ENCODE measurements at regions not wholly inside any gene's neighbourhood (a gene's known extent, or its start where the extent isn't known, plus 50 kb on each side); places are given as distances from the start of the nearest gene placed in this dataset.

DNA sequence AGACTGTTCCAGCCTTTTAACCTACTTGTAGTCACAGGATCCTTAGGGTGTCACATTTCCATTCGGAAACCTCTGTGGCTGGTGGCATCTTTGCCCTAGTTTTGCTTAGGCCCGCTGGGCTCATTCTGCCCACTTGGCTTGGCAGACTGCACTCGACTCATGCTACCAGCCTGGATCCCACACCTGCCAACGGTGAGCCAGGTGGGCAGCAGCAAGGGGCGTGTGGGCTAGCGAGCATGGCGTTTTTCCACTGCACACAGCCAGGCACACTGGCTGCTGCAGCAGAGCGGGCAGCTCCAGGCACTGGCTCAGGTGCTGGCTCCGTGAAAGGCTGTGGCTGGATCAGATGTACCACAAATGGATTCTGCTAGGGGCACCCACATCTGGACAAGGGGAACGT lies 838.2 kb downstream of the SLITRK6 start:
- DNase-seq (ENCODE audit: low read depth): no peak

DNA sequence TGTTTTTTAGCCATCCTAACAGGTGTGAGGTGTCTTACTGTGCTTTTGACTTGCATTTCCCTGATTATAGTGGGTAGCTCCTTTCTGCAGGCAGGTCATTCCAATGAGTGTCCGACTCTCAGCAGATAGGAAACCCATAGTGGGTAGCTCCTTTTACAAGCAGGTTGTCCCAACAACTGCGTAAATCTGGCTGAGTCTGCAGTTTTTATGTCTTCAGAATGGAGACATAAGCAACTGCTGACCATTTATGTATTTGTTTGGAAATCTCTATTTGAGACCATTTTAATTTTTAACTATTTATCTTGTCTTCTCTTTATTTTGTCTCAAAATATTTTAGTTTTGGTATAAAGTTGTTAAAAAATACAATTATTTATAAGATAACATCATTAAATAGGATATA lies 839.4 kb downstream of the SLITRK6 start:
- DNase-seq (ENCODE audit: low read depth): no peak

DNA sequence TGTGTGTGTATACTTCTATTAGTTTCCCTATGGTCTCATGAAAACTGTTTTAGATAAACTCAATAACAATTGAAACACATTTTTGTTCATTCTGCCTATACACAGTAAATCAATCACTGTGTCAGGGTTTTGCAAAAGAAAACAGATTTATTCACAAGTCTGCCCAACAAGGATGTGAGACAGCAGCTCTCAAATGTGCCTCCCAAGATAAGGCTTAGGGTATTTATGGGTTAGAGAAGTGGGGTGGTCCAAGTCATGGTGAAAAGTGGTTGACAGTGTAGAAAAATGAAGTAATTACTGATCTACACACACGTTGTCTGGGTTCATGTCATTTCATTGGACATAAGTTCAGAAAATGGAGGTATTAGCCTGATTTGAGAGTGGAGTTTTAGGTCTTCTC lies 844.6 kb downstream of the SLITRK6 start:
- DNase-seq (ENCODE audit: low read depth): no peak

DNA sequence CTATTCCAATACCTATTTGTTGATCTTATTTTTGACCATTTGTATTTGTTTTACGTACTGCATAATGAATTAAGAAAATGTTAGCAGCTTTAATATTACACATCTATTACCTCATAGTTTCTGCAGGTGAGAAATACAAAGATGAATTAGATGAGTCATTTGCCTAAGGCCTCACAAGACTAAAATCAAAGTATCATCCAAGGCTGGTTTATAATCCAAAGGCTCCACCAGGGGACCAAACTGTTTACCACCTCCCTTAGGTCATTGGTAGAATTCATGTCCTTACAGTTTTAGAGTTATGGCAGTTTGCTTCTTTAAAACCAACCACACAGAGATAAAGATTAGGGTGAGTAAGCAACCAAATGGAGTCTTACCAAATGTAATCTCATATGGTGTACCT lies 848.1 kb downstream of the SLITRK6 start:
- DNase-seq (ENCODE audit: low read depth): no peak

DNA sequence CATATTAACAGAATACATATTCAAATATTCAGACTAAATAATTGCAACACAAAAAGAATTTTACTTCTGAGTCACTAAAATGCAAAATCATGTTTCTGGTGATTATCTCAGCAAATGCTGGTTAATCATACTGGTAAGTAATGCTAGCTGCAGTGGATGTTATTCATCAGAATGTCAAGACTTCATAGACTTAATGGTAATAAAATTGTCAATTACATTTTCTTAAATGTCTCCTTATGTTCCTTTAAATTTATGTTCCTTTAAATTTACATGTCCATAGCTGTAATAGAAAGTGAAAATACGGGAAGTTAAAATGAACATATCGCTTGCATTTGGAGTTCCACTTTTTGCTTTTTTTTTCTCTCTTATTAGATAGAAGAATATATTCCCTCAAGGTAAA lies 853.0 kb downstream of the SLITRK6 start:
- DNase-seq (ENCODE audit: low read depth): no peak

DNA sequence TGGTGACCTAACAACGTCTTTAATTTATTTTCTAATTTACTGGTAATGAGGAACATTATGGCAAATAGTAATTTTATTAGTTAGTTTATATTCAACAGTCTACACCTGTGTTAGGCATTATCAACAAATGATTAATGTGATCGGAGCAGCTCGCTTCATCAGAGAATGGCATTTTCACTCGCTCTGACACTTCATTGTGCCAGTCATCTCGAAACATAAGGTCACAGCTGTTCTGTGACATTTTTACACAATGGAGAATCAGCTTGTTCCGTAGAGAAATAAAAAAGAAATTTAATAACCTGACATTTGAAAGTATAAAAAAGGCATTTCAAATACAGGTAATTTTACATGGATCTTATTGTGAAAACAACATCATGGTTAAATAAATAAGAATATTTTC lies 858.4 kb downstream of the SLITRK6 start:
- DNase-seq (ENCODE audit: low read depth): no peak

DNA sequence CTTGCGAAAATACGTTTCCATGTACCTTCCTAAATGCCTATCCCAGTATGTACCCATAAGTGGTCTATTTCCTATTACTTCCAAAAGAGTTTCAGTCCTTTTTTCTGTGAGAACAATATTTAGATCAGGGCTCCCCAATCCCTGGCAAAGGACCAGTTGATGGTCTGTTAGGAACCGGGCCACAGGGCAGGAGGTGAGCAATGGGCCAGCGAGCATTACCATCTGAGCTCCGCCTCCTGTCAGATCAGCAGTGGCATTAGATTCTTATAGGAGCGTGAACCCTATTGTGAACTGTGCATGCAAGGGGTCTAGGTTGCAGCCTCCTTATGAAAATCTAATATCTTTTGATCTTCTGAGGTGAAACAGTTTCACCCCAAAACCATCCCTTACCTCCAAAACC lies 859.1 kb downstream of the SLITRK6 start:
- DNase-seq (ENCODE audit: low read depth): no peak

DNA sequence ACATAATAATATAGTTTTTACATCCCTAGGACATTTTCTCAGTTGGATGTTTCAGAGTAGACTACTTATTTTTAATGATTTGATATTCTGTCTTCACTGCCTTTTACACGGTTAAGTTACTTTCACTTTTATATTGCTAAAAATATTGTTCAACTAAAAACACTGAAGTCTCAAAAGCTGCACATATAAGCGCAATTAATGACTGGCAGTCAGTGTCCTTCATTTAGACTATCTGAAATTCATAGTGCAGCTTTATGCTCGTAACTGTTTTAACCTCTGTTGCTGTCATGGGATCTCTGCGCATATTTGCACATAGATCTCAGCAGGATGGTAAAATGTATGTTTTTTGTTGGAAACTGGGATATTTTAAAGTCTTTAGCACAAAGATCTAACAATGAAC lies 864.3 kb downstream of the SLITRK6 start:
- no peak for DNase-seq (ENCODE audit: low read depth)

DNA sequence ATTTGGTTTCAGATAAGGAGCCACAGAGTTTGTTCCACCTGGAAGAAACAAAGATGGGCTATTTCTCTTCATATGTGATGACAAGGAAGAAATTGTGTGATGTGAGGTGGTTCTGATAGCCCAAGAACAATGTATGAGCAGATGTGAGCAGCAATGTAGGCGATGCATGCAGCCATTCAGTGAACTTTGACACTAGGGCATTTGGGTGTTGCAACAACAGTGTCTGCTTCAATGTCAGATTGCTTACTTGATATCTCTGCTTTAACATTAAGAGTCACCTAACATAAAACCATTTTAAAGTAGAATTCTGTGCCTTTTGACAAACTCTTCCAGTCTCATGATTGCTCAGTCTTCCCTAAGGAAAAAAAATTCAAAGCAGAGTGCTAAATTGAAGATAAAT lies 865.4 kb downstream of the SLITRK6 start:
- no peak for DNase-seq (ENCODE audit: low read depth)

DNA sequence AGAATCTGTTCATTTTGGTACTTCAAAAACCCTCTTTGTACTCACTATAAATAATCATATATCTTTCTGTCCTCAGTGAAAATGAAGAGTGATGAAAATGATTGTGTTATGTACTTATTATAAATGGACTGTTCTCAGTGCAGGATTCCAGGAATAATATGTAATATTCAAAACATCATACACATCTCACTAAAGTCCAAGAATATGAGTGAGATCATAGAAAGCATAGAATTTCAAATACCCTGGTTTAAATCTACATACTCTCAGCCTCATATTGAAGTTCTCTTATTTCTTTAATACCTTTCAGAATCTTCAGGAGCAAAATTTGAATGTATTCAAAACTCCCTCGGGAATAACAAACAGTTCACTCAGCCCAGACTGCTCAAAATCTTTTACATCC lies 868.0 kb downstream of the SLITRK6 start:
- DNase-seq (ENCODE audit: low read depth): no peak

DNA sequence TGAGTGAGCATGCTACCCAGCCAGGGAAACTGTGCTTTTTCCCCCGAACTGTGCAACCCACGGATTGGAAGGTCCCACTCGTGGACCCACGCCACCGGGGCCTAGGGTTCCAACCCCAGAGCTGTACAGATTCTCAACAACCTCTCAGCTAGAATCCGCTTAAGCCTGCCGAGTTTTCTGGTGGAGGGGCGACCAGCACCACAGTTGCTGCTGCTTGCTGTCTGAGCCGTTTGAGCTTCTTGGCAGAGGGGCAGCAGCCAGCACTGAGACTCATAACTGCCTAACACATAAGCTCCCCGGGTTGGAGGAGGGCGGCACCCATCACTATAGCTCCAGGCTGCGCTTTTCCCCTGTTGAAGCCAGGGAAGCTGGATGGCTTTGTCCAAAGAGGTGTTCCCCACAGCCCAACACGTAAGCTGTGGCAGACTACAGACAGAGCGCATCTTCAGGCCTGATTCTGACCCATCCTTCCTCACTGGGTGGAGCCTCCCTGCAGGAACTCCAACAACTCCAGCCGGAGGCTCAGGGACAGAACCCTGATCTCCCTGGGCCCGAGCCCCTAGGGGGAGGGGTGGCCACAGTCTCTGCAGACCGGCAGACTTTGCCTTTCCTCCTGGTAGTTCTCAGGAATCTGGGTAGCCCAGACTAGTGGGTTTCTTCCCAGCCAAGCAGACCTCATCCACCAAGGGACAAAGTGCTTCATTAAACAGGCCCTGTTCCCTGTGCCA lies 871.6 kb downstream of the SLITRK6 start:
- no peak for DNase-seq (ENCODE audit: low read depth)

DNA sequence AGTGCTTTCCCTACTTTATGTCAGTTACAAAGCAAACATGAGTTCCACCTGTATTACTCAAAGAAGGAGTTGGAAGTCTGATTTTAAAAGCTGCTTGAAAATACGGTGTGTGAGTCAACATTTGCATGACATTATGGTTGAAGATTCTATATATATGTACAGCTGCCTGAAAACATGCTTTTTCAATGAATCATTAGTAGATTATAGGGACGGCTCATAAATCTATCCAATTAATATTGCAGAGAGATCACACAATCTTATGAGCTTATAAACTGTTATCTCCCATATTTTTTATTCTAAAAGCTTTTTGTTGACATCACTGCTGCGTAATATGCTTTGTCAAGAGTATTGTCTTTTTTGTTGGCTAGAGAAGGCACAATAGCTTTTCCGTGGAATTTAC lies 873.8 kb downstream of the SLITRK6 start:
- DNase-seq (ENCODE audit: low read depth): peak; percentile 5

DNA sequence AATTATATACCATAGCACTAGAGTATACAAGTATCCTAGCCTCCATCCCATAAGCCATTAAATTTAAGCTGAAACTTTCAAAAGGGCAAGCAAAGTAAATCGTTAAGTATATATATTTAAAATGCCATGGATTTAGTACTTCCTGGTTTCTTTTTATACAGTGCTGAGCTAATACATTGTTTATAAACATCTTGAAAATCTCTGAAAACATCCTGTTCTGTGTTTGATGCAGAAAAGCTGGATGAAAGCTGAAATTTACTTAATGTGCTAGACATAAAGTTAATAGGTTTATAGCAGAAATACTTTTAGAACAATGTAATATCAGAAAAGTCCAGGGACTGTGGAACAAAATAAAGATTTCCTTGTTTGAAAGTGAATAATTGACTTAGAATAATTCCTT lies 875.4 kb downstream of the SLITRK6 start:
- DNase-seq (ENCODE audit: low read depth): no peak

DNA sequence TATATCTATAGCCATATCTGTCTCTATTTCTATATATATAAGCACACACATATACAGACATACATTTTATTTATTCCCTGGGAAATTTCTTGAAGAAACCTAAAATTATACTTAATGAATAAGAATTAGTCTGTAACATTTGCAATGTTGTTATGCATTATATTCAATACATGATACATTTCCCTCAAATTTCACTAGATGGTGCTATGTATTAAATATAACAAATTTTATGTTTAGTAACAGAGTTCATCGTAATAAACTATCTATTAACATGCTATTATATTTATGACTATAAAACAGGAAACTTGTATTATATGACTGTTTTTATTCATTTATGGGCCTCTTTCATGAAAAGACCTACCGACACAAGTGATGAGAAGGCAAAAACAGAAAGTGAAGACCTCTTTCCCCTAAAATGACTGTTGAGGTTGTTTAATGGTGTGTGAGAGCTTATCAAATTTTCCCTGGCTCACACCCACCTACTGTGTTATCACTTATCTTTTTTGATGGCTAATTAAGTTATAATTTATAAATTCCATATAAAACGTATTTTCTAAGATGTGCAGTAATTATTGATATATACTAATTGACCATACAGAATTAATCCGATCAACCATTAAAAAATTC lies 881.9 kb downstream of the SLITRK6 start:
- DNase-seq (ENCODE audit: low read depth): no peak

DNA sequence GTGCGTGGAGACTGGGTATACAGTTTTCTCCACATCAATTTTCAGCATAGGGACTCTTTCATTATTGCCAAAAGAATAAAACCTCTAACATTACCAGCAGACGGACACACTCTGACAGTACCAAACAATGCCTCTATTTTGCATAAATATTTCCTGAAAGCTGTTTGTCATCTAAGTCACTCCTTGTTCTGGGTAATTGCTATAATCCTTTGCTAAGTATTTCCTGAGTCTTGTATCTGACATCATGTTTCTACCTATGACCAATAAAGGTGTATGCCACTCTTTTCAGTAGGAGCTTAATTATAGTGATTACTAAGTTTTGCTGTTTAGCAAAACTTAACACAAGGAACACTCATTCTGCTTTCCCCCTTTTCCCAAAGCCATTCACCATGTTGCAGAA lies 886.5 kb downstream of the SLITRK6 start:
- DNase-seq (ENCODE audit: low read depth): no peak

DNA sequence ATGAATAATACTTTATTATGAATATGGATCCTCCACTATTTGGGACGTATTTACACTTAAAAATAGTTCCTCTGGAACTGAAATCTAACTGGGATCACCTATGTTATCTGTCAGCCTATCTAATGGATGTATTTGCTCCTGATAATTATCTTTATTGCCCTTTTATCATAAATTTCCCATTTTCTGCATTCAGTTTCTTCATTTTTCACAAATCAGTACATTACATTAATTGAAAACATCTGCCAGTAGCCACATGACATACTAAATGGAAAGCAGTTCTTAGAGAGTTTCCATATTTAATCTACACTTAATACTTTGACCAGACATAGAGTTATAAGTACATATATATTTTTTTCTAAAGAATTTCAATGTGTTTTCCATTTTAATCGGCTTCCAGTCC lies 888.8 kb downstream of the SLITRK6 start:
- DNase-seq (ENCODE audit: low read depth): no peak

DNA sequence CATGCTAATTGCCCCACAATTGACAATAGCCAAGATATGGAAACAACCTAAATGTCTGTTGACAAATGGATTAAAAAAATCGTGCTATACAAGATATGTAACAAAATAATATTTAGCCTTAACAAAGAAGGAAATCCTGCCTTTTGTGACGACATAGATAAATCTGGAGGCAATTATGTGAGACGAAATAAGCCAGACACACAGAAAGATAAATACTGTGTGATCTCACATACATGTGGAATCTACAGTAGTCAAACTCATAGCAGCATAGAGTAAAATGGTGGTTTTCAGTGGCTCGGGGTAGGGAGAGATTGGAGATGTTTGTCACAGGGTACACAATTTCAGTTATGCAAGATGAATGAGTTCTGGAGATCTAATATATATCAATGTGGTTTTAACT lies 895.8 kb downstream of the SLITRK6 start:
- DNase-seq (ENCODE audit: low read depth): no peak

DNA sequence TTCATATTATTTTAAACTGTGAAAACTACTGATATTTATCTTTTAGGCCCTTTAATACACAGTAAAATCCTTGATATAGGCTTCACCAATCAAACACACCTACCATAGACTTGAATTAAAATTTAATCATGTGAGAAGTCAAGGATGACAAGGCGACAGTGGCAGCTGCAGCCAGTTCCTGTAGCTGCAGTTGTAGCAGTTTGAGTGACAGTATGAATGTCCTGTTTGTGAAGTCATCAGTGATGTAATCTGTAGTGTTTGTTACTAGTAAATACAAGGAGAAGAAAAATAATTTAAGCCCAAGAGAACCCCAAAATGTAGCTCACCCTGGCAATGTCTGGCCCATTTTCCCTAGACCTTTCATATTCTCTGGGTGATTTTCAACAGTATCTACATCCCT lies 897.0 kb downstream of the SLITRK6 start:
- no peak for DNase-seq (ENCODE audit: low read depth)

DNA sequence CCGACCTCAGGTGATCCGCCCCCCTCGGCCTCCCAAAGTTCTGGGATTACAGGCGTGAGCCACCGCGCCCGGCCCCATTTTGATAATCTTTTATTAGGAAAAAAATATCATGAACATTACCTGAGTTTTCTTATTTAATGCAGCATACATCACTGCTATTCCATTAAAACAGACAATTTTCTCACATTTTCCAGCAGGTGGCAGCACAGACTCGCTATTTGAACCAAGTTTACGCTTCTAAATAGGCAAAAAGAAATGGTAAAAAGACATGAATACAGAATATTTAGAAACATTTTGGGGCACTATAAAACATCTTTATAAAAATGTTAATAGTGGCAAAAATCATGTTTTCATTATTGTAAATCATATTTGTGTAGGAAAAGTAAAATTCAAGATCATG lies 903.1 kb downstream of the SLITRK6 start:
- DNase-seq (ENCODE audit: low read depth): peak; percentile 14

DNA sequence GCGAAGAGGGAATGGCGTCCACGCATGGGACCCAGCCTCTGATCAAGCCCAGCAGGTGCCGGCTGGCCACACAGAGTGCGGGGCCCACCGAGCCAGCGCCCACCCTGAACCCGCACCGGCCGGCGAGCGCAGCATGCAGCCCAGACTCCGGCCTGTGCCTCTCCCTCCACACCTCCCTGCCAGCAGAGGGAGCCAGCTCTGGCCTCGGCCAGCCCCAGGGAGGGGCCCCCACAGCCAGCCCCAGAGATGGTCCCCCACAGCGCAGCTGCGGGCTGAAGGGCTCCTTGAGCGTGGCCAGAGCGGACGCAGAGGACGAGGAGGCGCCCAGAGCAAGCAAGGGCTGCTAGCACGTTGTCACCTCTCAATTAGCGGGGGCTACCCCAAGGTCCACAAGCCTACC lies 904.5 kb downstream of the SLITRK6 start:
- DNase-seq (ENCODE audit: low read depth): no peak

DNA sequence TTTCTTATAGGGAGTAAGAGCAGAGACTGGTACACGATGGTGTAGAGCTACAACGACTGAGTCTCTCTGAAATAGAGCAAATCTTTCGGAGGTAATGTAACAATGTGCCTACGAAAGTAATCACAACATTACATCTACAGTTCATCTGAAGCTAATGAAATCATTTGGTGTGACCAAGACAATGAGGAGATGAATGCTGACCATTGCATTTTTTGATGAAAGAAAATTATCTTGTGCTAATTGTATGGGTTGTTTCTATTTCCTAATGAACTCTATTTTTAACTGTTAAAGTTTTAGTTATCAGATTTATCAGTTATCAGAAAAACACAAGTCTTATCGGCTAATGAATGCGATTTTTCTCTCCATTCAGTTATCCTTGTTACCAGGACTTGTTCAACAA lies 913.4 kb downstream of the SLITRK6 start:
- no peak for DNase-seq (ENCODE audit: low read depth)

DNA sequence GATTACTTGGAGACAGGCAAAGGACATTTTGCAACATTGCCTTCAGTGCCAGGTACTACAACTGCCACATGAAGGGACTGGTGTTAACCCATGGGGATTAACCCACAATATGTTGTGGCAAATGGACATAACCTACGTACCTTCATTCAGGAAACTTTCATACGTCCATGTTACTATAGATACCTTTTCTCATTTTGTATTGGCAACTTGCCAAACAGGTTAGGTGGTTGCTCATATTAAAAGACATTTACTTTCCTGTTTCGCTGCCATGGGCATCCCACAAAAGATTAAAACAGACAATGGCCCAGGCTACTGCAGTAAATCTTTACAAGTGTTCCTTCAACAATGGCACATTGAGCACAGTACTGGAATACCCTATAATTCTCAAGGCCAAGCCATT lies 925.3 kb downstream of the SLITRK6 start:
- no peak for DNase-seq (ENCODE audit: low read depth)

DNA sequence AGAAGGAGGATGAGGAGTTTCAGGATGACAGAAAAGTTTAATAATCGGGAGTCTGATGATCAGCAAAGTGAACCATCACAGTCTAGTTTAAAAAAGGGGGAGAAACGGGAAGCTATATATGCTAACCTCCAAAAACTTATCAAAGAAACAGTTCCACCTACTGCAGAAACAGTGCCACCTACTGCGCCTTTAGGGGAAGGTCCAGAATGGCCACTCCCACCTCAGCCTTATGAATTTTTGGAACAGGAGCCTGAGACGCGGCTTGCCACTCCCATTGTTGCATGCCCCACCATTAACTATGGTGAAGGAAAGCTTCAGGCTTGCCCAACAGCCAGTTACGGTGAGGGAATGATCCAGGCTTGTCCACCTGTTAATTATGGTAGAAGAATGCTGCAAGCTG lies 929.0 kb downstream of the SLITRK6 start:
- DNase-seq (ENCODE audit: low read depth): no peak

DNA sequence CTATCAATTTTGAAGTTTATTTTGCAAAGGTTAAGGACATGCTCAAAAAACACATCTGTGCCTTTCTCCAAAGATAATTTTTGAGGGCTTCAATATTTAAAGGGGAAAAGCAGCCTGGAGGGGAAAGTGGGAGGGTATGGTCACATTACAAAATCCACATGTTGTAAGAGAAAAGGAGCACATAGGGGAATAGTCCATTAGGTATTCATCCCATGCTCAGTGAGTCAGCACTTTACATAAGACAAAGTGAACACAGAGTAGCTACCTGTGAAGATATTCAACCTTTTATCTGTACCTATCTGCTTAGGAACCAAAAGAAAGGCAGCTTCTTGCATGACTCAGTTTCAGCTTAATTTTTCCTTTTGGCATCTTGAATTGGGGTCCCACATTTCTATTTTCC lies 932.0 kb downstream of the SLITRK6 start:
- no peak for DNase-seq (ENCODE audit: low read depth)
